ENCODE measurements at regions not wholly inside any gene's neighbourhood (a gene's known extent, or its start where the extent isn't known, plus 50 kb on each side); places are given as distances from the start of the nearest gene placed in this dataset.

DNA sequence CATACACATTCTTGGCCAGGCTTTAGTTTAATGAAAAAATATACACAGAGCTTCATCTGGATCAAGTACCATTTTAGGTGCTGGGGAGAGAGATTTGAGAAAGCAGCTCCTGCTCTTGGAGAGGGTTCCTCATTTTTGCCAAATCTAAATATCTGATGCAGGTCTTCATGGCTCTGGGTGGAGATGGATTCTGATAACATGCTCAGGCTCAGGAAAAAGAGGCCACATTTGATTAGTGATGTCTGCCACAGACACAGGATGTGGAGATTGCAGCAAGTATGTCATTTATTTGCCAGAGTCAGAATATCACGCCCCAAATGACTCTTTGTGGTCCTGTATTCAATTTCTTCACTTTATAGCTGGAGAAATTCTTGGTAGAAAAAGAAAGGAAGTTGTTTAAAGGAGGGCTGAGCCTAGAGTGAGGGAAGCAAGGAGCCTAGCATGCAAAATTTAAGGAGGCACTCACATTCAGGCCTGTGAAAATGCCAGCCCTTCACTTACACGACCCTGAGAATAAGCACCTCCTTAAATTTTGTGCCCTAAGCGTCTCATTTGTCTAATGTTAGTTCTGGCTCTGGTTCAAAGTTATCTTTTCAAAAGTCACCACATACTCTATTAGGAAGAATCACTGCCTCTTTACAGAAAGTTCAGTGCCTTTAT, 492.9 kb upstream of the TBX3 start:
- DNase-seq (ENCODE audit: low spot score) = no peak

DNA sequence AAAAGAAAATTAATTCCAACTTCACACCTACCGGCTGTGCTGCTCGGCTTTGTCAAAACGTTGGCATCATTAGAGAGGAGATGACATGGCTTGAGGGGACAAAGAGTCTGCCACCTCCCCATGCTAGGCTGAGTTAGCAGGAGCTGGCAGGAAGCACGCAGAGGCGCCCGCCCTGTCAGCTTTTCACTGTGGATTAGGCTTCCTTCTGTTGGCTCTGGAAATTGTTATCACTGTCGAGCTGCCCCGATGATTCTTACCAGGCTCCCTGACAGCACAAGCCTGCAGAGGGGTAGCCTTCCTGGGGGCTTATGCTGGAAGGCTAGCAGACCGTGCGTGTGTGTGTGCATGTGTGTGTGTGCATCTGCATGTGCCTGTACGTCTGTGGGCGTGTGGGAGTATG, 490.9 kb upstream of the TBX3 start:
- DNase-seq (ENCODE audit: low spot score) = no peak

DNA sequence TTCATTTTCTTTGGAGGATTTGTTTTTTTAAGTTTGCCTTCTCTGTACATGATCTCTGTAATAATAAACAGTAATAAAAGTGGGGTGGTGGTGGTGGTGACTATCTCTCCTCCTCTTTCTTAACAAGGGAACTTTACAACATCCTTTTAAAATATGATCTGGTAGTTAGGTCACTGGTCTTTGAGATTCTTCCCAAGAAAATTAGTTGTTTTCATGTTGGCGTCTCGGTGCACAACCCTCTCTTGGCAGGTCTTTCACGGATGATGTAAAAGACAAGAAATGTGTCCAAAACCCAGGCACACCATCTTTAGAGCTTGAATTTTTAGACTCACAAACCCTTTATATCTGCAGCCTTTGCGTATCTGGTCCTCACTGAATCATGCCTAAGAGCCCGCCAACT, 488.5 kb upstream of the TBX3 start:
- no peak for DNase-seq (ENCODE audit: low spot score)

DNA sequence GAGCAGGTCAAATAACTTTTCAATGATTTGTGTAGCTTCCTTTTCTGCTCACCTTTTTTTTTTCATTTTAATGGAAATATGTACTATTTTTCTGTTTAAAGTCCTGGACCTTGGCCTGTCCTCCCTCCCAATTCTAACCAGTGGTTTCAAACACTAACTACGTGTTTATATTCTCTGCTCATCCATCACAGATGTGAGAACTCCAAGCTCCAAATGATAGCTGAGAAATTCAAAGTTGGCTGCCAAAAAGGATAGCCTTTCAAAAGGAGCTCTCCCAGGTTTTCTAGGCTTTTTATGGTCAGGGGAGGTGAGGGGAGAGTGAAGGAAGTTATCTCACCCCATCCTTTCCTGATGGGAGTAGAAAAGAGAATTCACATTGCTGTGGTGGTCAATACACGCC, 486.0 kb upstream of the TBX3 start:
- no peak for DNase-seq (ENCODE audit: low spot score)

DNA sequence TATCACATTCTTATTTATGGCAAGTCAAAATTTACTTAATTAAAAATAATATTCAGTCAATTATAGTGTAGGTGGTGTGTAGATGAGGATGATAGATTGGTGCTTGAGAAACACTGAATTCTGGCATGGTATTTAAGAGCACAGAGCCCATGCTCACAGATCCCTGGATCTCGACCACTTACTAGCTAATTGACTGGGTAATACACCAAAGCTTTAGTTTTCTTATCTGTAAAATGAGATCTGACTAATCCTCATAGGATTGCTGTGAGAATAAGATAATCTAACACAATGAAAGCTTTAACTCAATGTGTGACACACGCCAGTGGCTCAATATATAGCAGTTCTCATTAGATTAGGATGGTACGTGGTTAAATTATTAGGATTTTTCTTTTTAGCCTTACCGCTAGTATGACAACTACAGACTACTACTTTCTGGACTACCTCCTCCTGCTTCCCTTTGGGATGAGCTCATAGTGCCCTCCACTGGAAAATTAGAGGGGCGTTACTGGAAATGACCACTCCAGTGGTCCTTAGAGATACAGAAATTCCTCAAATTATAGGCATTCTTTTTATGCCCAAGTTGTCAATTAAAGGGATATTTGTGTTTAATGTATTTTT, 482.8 kb upstream of the TBX3 start:
- DNase-seq (ENCODE audit: low spot score) = peak; percentile 61

DNA sequence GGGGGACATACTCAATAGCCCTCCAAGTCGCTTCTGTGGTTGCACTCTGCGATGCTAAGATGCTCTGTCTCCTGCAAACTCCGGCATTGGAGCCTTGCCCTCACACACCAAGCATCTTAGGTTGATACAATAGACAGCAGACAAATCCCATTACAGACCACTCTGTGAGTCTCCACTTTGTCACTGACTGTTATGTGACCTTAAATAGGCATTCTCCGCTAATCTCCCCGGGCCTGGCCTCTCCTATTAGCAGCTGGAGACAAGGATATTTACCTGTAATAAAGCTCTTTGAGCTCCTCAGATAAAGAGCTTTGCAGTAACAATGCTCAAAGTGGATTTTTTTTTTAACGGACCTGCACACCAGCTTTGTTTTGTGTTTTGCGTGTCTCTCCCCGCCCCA, 479.7 kb upstream of the TBX3 start:
- no peak for DNase-seq (ENCODE audit: low spot score)

DNA sequence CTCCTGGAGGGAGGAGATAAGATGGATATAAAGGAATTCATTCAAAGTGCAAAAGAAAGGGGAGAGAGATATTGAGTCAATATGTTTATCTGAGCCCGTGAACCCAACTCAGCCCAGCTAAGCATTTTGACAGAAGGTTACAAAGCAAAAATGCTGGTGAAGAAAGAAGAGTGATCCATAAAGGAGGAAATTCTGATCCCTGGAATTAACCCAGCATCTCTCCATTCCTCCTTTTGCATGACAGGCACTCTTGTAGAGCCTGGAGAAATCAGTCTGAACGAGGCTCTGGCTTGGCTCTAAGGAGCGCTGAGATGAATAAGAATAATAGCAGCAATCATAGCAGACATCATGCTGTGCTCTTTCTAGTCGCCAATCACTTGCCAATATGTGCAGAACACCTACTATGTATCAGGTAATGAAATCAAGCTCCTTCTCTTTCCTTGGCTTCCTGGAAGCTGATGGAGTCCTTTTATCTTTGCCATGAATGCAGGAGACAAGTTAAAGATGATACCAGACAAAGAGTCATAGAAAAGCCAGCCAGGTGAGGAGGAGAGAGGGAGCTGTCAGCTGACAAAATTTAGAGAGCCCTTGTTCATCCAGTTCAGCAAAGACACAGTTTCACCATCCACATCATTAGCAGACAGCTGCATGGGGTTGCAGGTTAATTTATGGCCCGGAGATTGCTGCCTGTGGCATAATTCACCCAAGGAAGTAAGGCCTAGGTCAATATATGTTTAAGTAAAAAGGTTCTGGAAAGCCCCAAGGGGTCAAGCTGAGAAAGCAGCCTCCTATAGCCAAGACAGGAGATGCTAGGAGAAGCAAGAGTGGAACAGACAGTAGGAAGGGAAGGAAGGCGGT, 476.5 kb upstream of the TBX3 start:
- no peak for DNase-seq (ENCODE audit: low spot score)

DNA sequence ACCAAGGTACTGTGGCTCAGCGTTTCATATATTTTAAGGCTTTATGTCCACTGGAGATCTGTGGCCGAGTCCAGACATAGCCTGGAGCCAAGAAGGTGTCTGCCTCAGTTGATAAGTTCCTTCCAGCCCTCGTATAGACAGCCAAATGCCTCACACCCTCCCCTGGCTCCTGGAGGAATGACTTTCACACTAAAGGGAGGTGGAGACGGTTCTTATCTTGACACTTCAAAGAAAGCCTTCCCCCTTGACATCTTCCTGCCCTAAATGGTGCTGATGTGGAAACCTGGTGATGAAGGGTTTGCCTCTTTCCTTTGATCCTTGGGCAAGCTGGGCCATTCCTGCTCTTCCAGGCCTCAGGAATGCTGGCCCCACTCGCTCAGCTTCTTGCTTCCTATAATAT, 474.8 kb upstream of the TBX3 start:
- DNase-seq (ENCODE audit: low spot score) = no peak

DNA sequence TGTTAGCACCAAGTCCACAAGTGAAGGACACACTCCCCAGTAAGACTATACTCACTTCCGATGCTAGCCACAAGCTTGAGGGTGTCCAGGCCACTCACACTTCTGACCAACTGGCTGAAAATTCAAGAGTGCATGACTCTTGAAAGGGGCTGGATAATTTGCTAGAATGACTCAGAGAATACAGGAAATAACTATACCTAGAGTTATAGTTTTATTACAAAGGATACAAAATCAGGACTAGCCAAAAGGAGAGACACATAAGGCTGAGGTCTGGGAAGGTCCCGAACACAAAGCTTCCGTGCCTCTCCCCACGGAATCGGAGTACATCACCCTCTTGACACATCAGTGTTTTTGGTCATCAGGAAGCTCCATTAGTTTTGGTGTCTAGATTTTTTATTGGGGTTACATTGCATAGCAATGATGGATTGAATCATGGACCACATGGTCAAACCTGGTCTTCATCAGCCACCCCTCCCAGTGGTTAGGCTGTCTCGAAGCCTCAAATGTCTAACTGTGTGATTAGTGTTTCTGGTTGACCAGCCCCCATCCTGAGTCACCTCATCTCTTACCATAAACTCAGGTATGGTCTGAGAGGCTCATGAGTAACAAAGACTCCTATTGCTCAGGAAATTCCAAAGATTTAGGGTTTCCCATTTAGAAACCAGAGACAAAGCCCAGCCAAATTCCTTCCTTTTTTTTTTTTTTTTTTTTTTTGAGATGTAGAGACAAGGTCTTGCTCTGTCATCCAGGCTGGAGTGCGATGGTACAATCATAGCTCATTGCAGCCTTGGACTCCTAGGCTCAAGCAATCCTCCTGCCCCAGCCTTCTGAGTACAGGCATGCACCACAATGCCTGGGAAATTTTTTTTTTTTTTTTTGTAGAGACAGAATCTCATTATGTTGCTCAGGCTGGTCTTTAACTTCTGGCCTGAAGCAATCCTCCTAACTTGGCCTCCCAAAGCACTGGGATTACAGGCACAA, 472.0 kb upstream of the TBX3 start:
- DNase-seq (ENCODE audit: low spot score) = no peak

DNA sequence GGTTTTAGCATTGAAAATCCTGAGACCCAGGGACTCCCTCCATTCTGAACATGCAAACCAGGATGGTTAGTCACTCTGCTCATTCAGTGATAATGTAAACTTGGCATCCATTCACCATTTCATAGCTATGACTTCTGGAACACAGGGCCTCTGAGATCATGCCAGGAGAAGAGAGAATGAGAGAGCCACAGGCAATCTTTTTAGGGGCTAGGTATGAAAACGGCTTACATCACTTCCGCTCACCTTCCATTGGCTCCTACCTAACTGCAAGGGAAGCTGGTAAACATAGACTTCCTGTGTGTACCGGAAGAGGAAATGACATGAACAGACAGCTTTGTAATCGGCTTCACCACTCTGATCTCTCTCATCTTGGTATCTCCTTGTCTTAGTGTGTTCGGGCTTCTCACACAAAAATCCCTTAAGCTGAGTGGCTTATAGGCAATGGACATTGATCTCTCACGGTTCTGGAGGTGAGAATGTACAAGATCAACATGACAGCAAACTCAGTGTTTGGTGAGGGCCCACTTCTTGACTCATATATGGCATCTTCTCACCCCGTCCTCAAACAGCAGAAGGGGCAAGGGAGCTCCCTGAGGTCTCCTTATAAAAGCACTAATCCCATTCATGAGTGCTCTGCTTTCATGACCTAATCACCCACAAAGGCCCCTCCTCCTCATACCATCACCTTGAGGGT, 465.9 kb upstream of the TBX3 start:
- no peak for DNase-seq (ENCODE audit: low spot score)

DNA sequence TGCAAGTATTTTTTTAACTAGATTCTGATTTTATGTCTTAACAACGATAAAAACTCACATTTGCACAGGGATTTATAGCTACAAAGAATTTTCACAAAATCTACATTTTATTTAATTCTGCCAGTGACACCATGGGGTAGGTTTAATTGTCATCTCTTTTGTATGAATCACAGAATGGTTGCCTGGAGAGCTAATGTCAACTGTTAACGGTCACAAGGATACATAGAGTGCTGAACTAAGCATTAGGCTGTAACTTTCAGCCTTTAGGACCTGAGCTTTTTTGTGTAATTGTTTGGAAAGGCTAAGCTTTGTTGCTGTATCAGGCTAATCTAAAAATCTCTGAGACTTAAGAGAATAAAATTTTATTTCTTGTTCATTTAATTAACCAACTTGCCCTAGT, 465.3 kb upstream of the TBX3 start:
- no peak for DNase-seq (ENCODE audit: low spot score)

DNA sequence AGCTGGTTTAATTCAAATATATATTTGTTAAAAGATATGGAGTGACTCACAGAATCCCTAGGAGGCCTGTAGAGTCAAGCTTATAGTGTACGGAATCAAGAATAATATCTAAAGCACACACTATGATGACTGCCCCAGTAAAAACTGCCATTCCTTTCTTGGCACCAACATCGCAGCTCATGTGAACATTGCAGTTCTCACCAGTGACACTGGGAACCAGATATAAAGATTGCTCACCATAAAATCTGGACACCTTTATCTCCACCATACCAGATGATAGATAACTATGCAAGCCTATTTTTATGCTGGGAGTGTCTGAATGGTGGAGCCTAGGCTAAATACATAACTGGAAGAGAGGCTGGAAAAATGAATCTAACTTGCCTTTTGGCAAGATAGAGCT, 463.9 kb upstream of the TBX3 start:
- DNase-seq (ENCODE audit: low spot score) = no peak

DNA sequence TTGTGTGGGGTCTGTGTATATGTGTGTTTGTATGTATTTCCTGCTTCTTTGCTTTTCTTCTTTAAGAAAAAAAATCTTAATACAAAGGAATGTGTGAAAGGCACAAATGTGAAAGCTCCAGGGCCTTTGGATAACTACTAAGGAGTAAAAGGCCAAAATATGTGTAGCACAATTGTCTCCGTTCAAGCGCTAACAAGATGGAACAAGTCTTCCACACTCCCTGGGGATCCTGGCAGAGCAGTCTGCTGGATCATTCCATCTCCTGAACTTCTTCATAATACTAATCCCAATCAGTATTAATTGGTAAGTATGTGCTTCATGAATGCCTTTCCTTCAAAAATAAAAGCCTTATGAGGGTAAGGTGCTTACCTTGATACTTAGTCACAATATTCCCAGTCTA, 462.5 kb upstream of the TBX3 start:
- DNase-seq (ENCODE audit: low spot score) = no peak

DNA sequence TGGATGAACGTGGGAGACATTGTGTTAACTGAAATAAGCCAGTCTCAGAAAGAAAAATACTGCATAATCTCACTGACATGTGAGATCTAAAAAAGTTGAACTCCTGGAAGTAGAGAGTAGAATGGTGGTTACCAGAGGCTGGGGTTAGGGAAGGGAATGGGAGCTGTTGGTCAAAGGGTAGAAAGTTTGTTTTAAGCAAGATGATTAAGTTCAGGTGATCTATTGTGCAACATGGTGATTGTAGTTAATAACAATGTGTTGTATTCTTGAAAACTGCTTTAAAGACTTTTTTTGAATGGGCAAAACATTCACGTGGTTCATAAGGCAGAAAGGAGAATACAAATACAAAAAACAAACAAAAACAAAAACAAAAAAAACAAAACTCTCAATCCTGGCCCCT, 460.4 kb upstream of the TBX3 start:
- DNase-seq (ENCODE audit: low spot score) = no peak

DNA sequence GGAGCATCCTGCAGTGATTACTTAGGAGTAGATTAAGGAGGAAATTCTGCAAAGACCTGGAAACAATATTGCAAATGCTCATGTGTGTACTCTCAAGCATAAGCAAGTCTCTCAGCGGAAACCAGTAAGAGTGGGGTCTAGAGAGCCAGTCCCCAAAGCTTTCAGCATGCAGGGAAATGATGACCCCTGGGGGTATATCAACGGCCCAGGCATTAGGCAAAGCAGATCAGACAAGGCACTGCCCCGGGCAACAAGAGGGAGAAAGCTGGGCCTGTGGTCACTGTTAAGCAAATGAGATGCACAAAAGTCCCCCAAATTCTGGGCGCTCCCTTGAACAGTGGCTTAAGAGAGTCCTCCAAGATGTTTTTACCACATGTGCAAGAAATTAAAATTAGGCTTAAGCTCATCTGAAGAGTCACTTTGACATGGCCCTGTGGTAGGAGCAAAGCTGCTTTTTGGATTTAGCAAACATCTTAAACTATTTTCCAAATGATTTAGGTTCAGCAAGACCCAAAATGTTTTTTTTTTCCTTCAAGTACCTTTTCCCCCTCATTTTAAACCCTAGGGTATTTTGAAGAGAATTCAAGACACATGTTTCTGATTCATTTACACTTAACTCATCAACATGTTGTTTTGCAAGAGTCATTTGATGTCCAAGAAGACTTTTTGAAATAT, 457.1 kb upstream of the TBX3 start:
- DNase-seq (ENCODE audit: low spot score) = no peak

DNA sequence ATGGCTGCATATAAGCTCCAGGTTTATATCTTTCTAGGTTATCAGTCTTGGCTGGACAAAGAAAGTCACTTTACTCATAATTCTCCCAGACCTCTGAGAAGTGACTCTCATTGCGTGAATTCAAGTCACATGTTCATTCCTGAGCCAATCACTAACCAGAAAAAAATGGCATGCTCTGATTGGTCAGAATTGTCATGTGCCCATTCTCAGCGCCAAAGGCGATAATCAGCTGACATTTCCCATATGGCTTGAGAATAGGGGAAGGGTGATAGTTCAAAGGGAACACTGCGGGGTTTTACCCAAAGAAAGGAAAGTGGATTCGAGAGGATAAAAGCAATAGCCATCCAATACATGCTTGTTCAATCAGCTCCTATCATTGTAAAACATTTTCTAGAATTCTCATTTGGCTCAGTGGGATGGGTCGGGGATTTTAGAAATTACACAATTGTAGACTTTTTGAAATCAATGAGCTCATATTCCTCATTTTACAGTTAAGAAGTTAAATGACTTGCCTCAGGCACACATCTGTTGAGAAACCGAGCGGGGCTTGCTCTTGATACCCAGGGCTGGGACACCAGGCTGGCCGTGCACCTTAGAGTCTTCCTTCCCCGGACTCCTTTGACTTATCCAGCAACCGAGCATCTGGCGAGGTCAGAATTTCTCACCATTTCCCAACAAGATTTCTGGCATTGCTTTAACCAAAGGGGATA, 454.0 kb upstream of the TBX3 start:
- no peak for DNase-seq (ENCODE audit: low spot score)

DNA sequence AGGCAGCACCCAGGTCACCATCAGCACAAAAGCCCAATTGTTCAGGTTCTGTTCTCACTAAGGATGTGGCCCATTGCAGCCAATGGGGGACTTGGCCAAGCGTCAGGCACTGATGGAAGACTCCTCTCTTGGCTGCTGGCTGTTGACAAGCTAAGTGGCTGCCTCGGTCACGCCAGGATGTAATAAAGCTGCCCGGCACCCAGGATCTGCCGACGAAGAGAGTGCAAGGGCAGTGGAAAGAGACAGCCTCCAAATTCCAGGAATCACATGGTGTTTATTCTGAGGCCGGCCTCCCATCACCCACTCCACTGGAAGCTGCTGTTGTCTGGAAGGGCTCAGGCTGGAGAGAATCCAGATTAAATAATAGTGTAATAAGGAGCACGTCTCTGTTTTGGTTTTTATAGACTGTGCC, 451.8 kb upstream of the TBX3 start:
- peak; percentile 96 for DNase-seq (ENCODE audit: low spot score)

DNA sequence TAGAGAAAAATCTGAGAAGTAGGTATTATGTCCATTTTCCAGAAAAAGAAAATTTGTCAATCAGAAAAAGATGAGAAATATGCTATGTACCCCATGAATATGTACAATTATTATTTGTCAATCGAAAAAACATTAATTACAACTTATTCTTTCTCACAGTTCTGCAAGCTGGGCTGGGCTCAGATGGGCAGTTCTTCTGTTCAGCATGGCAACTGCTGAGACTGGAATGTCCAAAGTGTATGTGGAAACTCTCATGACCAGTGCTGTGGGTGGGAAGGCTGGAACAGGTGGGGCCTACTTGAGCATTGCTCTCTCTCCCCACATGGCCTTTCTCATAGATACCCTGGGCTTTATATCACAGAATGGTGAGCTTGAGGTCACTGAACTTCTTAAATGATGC, 450.3 kb upstream of the TBX3 start:
- no peak for DNase-seq (ENCODE audit: low spot score)

DNA sequence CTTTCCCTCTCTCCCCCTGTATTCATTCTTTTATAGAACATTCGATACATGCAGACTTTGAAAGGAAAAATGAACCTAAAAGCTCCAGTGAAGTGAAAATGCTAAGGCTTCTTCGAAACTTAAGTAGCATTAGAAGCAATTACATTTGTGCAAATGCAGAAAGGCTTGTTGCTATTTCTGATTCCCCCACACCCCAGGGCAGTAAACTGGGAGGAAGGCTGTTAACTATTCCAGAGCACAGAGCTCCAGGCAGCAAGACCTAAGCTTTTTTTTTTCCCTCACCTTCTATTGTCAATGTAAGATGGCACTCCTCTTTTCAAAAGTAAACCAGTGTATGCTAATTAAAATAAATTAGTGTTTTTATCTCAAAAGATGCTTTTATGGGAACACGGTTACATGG, 448.9 kb upstream of the TBX3 start:
- no peak for DNase-seq (ENCODE audit: low spot score)

DNA sequence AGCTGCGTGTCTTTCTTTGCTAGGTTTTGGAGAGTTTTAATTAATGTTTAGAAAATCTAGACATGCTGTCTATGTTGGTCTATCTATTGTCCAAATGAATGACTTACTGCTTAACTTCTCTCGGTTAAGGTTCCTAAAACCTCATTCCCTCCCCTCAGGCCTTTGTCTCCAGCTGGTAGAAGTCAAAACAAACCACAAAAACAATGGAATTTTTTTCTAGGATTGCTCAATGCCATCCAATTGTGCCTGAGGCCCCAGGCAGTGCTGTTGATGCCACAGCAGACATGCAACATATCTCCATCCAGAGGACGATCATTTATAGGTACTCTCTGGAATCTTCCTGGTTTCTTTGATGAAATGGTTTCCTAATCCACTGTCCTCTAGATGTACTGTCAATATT, 448.2 kb upstream of the TBX3 start:
- no peak for DNase-seq (ENCODE audit: low spot score)
